ENCODE measurements at regions not wholly inside any gene's neighbourhood (a gene's known extent, or its start where the extent isn't known, plus 50 kb on each side); places are given as distances from the start of the nearest gene placed in this dataset.

- Histone ChIP-seq H2BK120ac (ENCODE audit: low read depth, low read length) (no peak overlapping the region), H3K18ac (ENCODE audit: low read length) (no peak overlapping the region), H3K23ac (ENCODE audit: low read length) (no peak overlapping the region), H2BK5ac (ENCODE audit: low read length) (no peak overlapping the region), H3K27ac (ENCODE audit: low read depth, low read length) (no peak overlapping the region), H3K4me1 (ENCODE audit: control insufficient read depth, low read depth, low read length) (no peaks in the 10 kb centered on the region), H3K27me3 (ENCODE audit: insufficient read depth, low read length, poor library complexity) (peaks cover 1% of the 10 kb centered on the region), H3K36me3 (ENCODE audit: control insufficient read depth, insufficient read depth, low read length) (no peaks in the 10 kb centered on the region), H4K8ac (ENCODE audit: low read depth, low read length) (no peak overlapping the region), H3K56ac (ENCODE audit: low read length) (no peak overlapping the region), H2AK5ac (ENCODE audit: low read length) (no peak overlapping the region), H3K4me2 (ENCODE audit: low read length) (no peak overlapping the region), H2BK15ac (replicated peaks; ENCODE audit: low read depth) (no peak overlapping the region), H3K9ac (ENCODE audit: low read length) (no peak overlapping the region), H3K4me3 (ENCODE audit: low read length) (no peak overlapping the region), H3K79me1 (ENCODE audit: low read length) (no peaks in the 10 kb centered on the region), H3K79me2 (ENCODE audit: control insufficient read depth, insufficient read depth, low read length) (no peaks in the 10 kb centered on the region), H4K5ac (ENCODE audit: low read length) (no peak overlapping the region), H3K4ac (ENCODE audit: low read depth, low read length) (no peak overlapping the region)
- WGBS (ENCODE audit: extremely low coverage, insufficient coverage, low lambda C conversion rate), result no CpG with 5 or more reads among the region's 1 CpG
- DNase-seq, result no peak
Observed at GRCh38 chr5:176131771-176132170, 106.5 kb upstream of the SIMC1 start.

GRCh38 chr5:176132471-176133288, 105.5 kb upstream of the SIMC1 start:
- no CpG with 5 or more reads among the region's 29 CpGs for WGBS (ENCODE audit: extremely low coverage, insufficient coverage, low lambda C conversion rate)
- H3K36me3 ChIP-seq (ENCODE audit: control insufficient read depth, insufficient read depth, low read length), result no peaks in the 10 kb centered on the region
- H2BK15ac ChIP-seq (replicated peaks; ENCODE audit: low read depth), result no peak overlapping the region
- H3K27me3 ChIP-seq (ENCODE audit: insufficient read depth, low read length, poor library complexity), result peaks cover 1% of the 10 kb centered on the region
- no peak overlapping the region for H3K9ac ChIP-seq (ENCODE audit: low read length)
- no peak overlapping the region for H3K4ac ChIP-seq (ENCODE audit: low read depth, low read length)
- no peak overlapping the region for H2BK5ac ChIP-seq (ENCODE audit: low read length)
- no peak overlapping the region for H3K23ac ChIP-seq (ENCODE audit: low read length)
- H3K4me3 ChIP-seq (ENCODE audit: low read length), result no peak overlapping the region
- H2BK120ac ChIP-seq (ENCODE audit: low read depth, low read length), result no peak overlapping the region
- H3K18ac ChIP-seq (ENCODE audit: low read length), result no peak overlapping the region
- no peaks in the 10 kb centered on the region for H3K79me1 ChIP-seq (ENCODE audit: low read length)
- no peak overlapping the region for H4K8ac ChIP-seq (ENCODE audit: low read depth, low read length)
- no peak overlapping the region for H3K4me2 ChIP-seq (ENCODE audit: low read length)
- no peak overlapping the region for H4K5ac ChIP-seq (ENCODE audit: low read length)
- H3K79me2 ChIP-seq (ENCODE audit: control insufficient read depth, insufficient read depth, low read length), result no peaks in the 10 kb centered on the region
- no peak overlapping the region for H3K27ac ChIP-seq (ENCODE audit: low read depth, low read length)
- DNase-seq, result no peak
- no peak overlapping the region for H2AK5ac ChIP-seq (ENCODE audit: low read length)
- no peak overlapping the region for H3K56ac ChIP-seq (ENCODE audit: low read length)
- H3K4me1 ChIP-seq (ENCODE audit: control insufficient read depth, low read depth, low read length), result no peaks in the 10 kb centered on the region

- H3K4me1 ChIP-seq (ENCODE audit: control insufficient read depth, low read depth, low read length), result no peaks in the 10 kb centered on the region
- H3K4me2 ChIP-seq (ENCODE audit: low read length), result peak overlapping the region; percentile 66
- peaks cover 1% of the 10 kb centered on the region for H3K27me3 ChIP-seq (ENCODE audit: insufficient read depth, low read length, poor library complexity)
- no peaks in the 10 kb centered on the region for H3K36me3 ChIP-seq (ENCODE audit: control insufficient read depth, insufficient read depth, low read length)
- no peak overlapping the region for H3K9ac ChIP-seq (ENCODE audit: low read length)
- H2AK5ac ChIP-seq (ENCODE audit: low read length), result no peak overlapping the region
- no peak overlapping the region for H2BK5ac ChIP-seq (ENCODE audit: low read length)
- DNase-seq, result peak; percentile 32
- H3K18ac ChIP-seq (ENCODE audit: low read length), result no peak overlapping the region
- H3K79me2 ChIP-seq (ENCODE audit: control insufficient read depth, insufficient read depth, low read length), result no peaks in the 10 kb centered on the region
- WGBS (ENCODE audit: extremely low coverage, insufficient coverage, low lambda C conversion rate), result no CpG with 5 or more reads among the region's 34 CpGs
- H3K4ac ChIP-seq (ENCODE audit: low read depth, low read length), result no peak overlapping the region
- H2BK15ac ChIP-seq (replicated peaks; ENCODE audit: low read depth), result no peak overlapping the region
- no peaks in the 10 kb centered on the region for H3K79me1 ChIP-seq (ENCODE audit: low read length)
- no peak overlapping the region for H3K4me3 ChIP-seq (ENCODE audit: low read length)
- peak overlapping the region; percentile 57 for H3K56ac ChIP-seq (ENCODE audit: low read length)
- H3K23ac ChIP-seq (ENCODE audit: low read length), result no peak overlapping the region
- H4K5ac ChIP-seq (ENCODE audit: low read length), result no peak overlapping the region
- no peak overlapping the region for H2BK120ac ChIP-seq (ENCODE audit: low read depth, low read length)
- H4K8ac ChIP-seq (ENCODE audit: low read depth, low read length), result no peak overlapping the region
- H3K27ac ChIP-seq (ENCODE audit: low read depth, low read length), result no peak overlapping the region
Observed at GRCh38 chr5:176133289-176133870, 104.8 kb upstream of the SIMC1 start.

- H3K27me3 ChIP-seq (ENCODE audit: insufficient read depth, low read length, poor library complexity), result peaks cover 1% of the 10 kb centered on the region
- no peaks in the 10 kb centered on the region for H3K79me2 ChIP-seq (ENCODE audit: control insufficient read depth, insufficient read depth, low read length)
- H3K4me1 ChIP-seq (ENCODE audit: control insufficient read depth, low read depth, low read length), result no peaks in the 10 kb centered on the region
- no peak overlapping the region for H2BK15ac ChIP-seq (replicated peaks; ENCODE audit: low read depth)
- peak overlapping the region; percentile 6 for H3K4me2 ChIP-seq (ENCODE audit: low read length)
- no peak overlapping the region for H4K8ac ChIP-seq (ENCODE audit: low read depth, low read length)
- H3K27ac ChIP-seq (ENCODE audit: low read depth, low read length), result no peak overlapping the region
- H4K5ac ChIP-seq (ENCODE audit: low read length), result no peak overlapping the region
- DNase-seq, result no peak
- H3K36me3 ChIP-seq (ENCODE audit: control insufficient read depth, insufficient read depth, low read length), result no peaks in the 10 kb centered on the region
- no peaks in the 10 kb centered on the region for H3K79me1 ChIP-seq (ENCODE audit: low read length)
- H3K4ac ChIP-seq (ENCODE audit: low read depth, low read length), result no peak overlapping the region
- H3K18ac ChIP-seq (ENCODE audit: low read length), result no peak overlapping the region
- H3K9ac ChIP-seq (ENCODE audit: low read length), result no peak overlapping the region
- H2BK5ac ChIP-seq (ENCODE audit: low read length), result no peak overlapping the region
- H3K23ac ChIP-seq (ENCODE audit: low read length), result no peak overlapping the region
- no peak overlapping the region for H2AK5ac ChIP-seq (ENCODE audit: low read length)
- no peak overlapping the region for H3K4me3 ChIP-seq (ENCODE audit: low read length)
- peak overlapping the region; percentile 7 for H3K56ac ChIP-seq (ENCODE audit: low read length)
- H2BK120ac ChIP-seq (ENCODE audit: low read depth, low read length), result no peak overlapping the region
- no CpG with 5 or more reads among the region's 15 CpGs for WGBS (ENCODE audit: extremely low coverage, insufficient coverage, low lambda C conversion rate)
Observed at GRCh38 chr5:176133877-176134276, 104.3 kb upstream of the SIMC1 start.

GRCh38 chr5:176134529-176135223, 103.5 kb upstream of the SIMC1 start:
- H3K79me1 ChIP-seq (ENCODE audit: low read length), result no peaks in the 10 kb centered on the region
- no peak overlapping the region for H3K56ac ChIP-seq (ENCODE audit: low read length)
- no CpG with 5 or more reads among the region's 17 CpGs for WGBS (ENCODE audit: extremely low coverage, insufficient coverage, low lambda C conversion rate)
- no peak for DNase-seq
- H3K4me1 ChIP-seq (ENCODE audit: control insufficient read depth, low read depth, low read length), result no peaks in the 10 kb centered on the region
- no peak overlapping the region for H3K23ac ChIP-seq (ENCODE audit: low read length)
- no peak overlapping the region for H2BK5ac ChIP-seq (ENCODE audit: low read length)
- no peak overlapping the region for H3K18ac ChIP-seq (ENCODE audit: low read length)
- H3K27ac ChIP-seq (ENCODE audit: low read depth, low read length), result no peak overlapping the region
- no peak overlapping the region for H4K5ac ChIP-seq (ENCODE audit: low read length)
- no peak overlapping the region for H2AK5ac ChIP-seq (ENCODE audit: low read length)
- H3K4me3 ChIP-seq (ENCODE audit: low read length), result no peak overlapping the region
- H3K4ac ChIP-seq (ENCODE audit: low read depth, low read length), result no peak overlapping the region
- no peak overlapping the region for H2BK120ac ChIP-seq (ENCODE audit: low read depth, low read length)
- H3K27me3 ChIP-seq (ENCODE audit: insufficient read depth, low read length, poor library complexity), result peaks cover 1% of the 10 kb centered on the region
- no peak overlapping the region for H3K9ac ChIP-seq (ENCODE audit: low read length)
- H3K4me2 ChIP-seq (ENCODE audit: low read length), result no peak overlapping the region
- no peaks in the 10 kb centered on the region for H3K36me3 ChIP-seq (ENCODE audit: control insufficient read depth, insufficient read depth, low read length)
- H3K79me2 ChIP-seq (ENCODE audit: control insufficient read depth, insufficient read depth, low read length), result no peaks in the 10 kb centered on the region
- no peak overlapping the region for H2BK15ac ChIP-seq (replicated peaks; ENCODE audit: low read depth)
- no peak overlapping the region for H4K8ac ChIP-seq (ENCODE audit: low read depth, low read length)

Data from mesendoderm (in vitro differentiated cells).